Stimulated activated CD4-positive, alpha-beta T cell treated with anti-CD3 and anti-CD28 coated beads, Interleukin-1b, Interleukin-23, amount 100 ng/mL, for 4 hours (primary cell): ENCODE measurements at regions not wholly inside any gene's neighbourhood (a gene's known extent, or its start where the extent isn't known, plus 50 kb on each side); places are given as distances from the start of the nearest gene placed in this dataset.
A peak's percentile ranks its signal among the peaks of the same experiment; 100 is the strongest.
"Not testable (repeated sequence)": the region's sequence is repeated elsewhere in the genome, so short reads cannot be mapped to it uniquely, and the experiment has no call there.

Source experiments
- DNase-seq, 2 donors: peaks; one replicate each; pipeline ENCODE4 v3.0.0-alpha.2; 2020; ENCODE audit warnings: low read depth in 2 of 2

DNA sequence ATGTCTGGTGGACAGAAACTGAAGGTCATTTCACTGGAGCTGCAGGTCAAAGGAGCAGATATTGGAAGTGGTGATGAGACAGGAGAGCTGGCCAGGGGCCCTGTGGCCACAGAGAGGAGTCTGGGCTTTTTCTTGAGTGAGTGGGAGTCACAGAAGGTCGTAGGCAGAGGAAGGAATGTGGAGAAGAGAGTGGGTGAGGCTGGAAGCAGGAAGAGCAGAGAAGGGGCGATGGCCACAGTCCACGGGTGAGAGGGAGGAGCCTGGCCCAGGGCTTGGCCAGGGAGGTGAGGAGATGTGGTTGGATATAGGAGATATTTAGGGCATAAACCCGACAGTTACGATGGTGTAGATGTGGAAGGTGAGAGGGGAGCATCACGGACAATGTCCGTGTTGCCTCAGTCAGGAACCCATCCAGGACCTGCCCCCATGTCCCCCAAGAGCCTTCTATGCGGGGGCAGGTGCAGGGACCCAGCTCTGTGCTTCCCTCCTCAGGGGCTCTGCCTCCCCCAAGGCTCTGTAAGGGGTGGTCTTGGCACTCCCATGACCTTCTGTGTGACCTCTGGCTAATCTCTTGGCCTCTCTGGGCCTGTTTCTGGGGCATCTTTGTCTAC is 150.5 kb upstream of the PTPN1 start:
- DNase-seq = no peak

DNA sequence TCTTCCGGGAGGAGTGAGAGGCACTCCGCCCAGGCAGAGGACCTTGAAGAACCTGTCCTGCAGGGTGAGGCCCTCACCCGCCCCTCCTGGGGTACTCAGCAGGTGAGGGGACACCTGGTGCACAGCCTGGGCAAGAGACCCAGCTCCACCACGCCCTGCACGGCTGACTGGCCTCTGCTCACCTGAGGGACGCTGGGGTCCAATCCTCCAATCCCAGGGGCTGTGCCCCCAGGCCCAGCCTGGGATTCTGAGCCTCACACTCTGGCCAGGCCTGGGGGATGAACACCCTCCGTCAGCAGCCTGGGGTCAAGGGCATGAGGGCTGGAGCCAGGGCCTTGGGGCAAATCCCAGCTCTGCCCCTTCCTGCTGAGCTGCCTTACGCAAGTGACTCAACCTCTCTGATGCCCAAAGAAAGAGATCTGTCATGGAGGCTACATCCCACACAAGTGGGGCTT is 149.9 kb upstream of the PTPN1 start:
- no peak for DNase-seq

DNA sequence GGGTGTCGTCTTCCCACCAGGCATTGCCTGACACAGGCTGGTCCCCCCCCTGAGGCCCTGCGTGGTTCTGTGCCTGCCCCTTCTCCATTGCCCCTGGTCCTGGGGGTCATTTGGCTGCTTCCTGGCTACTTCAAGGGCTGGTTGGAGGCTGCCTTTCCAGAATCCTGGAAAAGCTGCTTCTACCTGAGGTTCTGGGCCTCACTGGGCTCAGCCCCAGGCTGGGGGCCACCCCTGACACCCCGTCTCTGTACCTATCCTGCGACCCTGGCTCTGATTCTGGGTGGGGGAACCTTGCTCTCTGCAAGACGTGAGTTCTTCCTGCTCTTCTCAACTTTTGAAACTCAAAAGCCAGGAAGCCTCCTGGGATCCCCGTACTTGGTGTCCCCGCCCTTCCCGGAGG is 149.3 kb upstream of the PTPN1 start:
- no peak for DNase-seq

DNA sequence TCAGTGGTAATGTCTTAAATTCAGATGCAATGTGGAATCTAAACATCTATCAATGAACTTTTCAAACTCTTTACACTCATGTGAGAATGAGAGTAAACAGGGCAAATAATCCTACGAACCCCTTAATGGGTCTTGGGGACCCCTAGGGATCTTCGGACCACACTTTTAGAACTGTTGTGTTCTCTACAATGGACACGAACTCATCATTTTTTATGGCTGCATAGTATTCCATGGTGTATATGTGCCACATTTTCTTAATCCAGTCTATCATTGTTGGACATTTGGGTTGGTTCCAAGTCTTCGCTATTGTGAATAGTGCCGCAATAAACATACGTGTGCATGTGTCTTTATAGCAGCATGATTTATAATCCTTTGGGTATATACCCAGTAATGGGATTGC is 148.0 kb upstream of the PTPN1 start:
- not testable (repeated sequence) for DNase-seq

DNA sequence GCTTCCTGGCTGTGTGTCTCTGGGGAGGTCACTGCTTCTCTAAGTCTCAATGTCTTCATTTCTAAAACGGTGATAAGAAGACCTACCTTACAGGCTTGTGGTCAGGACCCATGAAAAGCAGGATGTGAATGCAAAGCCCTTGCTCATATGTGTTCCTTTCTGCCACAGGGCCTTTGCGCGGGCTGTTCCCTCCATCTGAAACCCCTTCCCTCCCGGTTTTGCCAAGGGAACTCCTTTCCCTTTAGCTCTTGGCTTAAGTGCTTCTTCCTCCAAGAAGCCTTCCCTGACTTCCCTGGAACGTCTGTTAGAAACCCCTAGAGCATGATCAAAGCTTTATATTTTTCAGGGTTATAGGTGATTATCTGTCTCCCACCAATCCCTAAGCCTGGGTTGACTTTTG is 147.2 kb upstream of the PTPN1 start:
- no peak for DNase-seq

DNA sequence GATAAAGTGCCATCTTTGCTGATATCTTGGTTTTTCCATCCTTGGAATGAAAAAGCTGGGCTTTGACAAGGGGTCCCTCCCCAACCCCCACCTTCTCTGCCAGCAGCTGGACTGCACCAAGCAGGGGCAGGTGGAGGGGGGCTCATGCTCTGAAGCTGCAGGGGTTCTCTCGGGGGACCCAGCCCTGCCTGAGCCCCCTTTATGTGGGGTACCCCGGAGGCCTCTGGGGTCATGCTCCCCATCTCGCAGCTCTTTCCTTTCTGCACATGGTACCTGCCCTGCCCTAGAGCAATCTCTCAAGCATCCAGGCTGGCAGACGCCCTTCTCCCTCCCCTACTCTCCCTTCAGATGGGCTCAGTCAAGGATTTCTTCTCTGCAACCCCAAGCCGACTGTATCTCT is 146.7 kb upstream of the PTPN1 start:
- DNase-seq = no peak

GRCh38 chr20:50364542-50364941 is 145.6 kb upstream of the PTPN1 start:
- DNase-seq = no peak

- DNase-seq = peak in 1 of 2 donors; percentile 18
Observed at GRCh38 chr20:50366270-50367103, 143.7 kb upstream of the PTPN1 start.

DNA sequence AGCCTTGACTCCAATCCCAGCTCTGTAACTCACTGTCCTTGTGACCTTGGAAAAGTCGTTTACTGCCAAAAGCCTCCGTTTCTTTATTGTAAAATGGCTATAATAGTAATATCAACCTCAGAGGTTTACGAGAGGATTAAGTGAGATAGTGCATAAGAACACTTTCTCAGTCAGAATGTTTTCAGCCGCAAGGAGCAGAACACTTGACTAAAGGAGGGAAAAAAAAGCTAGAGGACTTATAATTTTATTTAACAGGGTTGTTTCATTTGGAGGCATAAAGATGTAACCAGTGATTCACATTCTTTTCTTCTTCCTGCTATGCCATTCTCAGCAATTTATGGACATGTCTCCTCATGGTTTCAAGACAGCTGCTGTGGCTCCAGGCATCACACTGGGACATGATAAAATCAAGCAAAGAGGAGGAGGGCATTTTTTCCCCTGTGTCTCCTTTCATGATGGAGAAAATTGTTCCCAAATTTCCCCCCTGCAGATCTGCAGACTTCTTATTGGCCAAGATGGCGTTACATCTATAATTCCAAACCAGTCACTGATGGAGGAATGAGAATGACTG is 143.0 kb upstream of the PTPN1 start:
- DNase-seq = no peak

- no peak for DNase-seq
Observed at GRCh38 chr20:50367739-50368375, 142.3 kb upstream of the PTPN1 start.

DNA sequence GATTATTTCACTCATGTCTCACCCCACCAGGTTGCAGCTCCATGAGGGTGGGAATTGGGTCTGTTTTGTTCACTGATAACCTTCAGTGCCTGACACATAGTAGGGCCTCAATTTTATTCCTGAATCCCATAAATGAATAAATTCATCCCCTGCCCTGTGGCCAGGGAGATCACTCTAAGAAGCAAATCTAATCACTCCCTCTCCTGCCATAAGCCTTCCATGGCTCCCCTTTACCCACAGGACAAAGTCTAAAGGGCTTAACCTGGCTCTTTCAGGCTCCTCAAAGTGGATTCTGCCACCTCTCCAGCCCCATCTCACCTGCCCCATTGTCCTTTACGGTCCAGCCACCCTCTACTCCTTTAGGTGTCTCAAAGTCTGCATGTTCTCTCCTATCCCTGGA is 141.8 kb upstream of the PTPN1 start:
- no peak for DNase-seq

- no peak for DNase-seq
Observed at GRCh38 chr20:50368813-50369224, 141.4 kb upstream of the PTPN1 start.

DNA sequence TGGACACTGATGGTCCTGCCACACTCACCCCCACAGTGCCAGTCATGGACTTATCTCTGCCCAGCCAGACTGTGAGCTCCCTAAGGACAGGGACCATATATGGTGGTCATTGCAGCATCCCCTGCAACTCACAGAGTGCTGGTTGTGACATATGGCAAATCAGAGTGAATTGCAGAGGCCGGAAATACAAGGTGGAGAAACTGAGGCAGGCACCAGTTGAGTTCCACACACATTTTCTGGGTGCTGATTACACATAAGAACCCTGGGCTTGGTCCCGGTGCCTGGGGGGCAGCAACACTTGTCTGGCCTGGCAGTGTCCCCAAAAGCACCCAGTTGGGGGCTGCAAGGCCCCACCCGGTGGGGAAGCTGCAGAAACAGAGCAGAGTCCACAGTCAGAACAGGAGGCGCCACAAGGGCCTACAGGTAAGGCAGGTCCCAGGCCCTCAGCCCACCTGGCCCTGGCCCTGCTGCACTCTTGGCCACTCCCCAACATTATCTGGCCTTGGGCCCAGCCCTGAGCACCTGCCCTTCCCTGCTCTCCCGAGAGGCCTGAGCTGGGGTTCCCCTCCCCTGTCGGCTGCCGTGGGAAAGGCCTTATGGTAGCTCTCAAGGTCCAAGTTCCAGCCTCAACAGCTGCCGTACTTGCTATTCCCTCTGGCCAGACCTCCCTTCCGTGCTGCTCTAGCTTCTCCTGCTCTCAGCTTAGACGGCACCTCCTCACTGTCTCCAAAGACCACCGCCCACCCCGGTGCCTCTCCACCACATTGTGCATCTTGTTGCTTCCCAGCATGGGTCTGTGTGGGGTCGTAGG is 140.8 kb upstream of the PTPN1 start:
- no peak for DNase-seq

DNA sequence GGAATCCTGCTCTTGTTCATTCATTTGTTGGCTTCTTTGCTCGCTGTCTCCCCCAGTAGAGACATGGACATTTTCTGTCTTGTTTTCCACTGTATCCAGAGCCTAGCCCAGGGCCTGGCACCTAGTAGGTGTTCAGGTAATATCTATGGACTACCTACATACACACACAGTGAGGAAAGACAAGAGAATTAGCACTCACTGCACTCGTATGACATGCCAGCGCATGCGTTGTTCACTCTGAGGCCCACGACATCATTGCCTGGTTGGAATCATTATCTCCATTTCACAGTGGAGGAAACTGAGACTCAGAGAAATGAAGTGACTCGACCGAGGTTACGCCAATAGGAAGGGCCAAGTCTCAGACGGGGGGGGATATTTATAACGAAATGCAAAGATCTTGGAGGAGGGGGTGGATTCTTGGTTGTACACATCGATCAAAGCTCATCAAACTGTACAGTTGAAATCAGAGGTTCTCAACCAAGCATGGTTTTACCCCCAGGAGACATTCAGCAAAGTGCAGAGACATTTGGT is 140.1 kb upstream of the PTPN1 start:
- no peak for DNase-seq

DNA sequence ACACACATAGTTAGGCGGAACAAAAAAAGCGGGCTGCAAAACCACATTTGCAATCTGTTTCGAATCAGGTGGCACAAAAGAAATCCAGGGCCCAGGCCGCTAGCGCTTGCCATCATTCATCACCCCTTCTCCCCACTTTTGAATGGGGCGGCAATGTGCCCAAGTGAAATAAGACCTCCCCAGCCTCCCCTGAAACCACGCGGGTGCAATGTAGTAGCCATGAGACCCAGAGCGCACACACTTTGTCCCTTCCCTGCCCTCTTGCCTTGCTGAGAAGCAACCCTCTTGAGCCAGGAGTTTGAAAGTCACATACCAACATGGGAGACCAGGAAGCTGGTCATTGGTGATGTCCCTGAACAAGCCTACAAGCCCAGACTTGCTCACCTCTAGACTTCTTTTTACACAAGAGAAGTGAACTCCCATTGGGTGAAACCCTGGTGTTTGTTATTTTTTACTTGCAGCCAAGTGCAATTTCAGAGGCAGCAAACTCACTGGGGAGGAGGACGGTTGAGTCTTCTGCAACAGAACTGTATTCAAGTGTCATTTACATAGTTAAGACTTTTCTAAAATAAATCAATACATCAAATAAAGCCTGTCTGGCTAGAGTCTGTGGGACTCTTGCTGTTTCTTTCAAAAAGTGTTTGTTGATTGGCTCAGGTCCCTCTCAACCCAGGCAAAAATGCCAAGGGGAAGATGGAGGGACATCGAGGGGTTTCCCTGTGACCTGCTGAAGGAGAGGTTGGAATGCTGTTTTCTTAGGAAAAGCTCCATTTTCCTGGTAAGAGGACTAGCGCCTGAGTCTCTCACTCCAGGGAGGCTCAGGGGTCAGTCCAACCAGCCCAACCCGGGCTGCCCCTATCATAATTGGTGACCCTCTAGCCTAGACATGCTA is 138.1 kb upstream of the PTPN1 start:
- DNase-seq = no peak

DNA sequence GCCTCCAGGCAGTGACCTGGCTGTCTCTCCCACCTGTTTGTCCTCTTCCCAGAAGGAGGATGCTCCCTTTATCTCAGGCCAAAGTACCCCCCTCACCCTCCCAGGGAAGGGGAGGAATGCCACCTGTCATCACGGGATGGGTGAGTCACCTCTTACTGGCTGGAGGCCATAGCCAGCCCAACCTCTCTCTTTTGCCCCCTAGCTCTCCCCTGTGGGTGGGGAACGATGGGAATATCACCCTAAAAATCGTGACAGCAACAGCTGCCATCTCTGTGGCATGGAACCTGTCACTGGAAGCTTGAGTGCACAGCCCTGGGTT is 137.5 kb upstream of the PTPN1 start:
- DNase-seq = no peak

DNA sequence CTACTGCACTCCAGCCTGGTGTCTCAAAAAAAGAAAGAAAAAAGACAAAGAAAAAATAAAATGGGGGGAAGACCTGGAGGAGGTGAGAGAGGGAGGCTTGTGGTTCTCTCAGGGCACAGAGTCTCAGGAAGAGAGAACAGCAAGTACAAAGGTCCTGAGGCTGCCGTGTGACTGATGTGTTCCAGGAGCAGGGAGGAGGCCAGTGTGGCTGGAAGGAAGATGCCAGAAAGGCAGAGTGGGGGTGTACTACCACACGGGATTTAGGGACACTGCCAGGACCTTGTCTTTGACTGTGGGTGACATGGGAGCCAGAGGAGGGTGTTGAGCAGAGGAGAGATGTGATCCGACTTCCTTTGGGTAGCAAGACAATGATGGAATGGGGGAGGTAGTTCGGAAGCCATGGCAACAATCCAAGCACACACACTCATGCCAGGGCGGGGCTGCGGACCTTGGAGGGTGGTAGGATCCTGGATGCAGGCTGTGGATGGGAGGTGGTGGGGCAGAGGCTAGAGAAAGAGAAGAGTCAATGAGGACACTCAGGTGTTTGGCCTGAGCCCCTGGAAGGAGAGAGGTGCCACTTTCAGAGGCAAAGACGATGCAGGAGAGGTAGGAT is 136.4 kb upstream of the PTPN1 start:
- no peak for DNase-seq

DNA sequence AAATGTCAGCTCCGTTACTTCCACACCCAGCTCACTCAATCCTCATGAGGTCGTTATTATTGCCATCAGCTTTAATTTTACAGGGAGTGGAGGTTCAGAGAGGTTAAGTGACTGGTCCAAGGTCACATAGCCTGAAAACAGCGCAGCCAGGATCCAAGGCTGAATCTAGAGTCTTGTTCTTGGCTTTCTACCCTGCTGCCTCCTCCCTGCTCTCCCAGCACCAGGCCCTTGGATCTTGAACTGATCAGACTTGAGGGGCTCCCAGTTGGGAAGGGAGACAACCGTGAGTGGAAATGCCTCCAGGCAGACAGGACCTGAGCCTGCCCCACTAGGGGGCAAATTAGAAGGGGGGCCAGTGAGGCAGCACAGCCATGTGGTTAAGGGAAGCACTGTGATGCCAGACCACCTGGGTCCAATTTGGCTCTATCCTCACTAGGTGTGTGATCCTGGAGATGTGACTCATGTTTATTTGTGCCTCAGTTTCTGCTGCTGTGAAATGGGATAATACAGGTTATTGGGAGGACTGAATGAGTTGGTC is 135.6 kb upstream of the PTPN1 start:
- no peak for DNase-seq

DNA sequence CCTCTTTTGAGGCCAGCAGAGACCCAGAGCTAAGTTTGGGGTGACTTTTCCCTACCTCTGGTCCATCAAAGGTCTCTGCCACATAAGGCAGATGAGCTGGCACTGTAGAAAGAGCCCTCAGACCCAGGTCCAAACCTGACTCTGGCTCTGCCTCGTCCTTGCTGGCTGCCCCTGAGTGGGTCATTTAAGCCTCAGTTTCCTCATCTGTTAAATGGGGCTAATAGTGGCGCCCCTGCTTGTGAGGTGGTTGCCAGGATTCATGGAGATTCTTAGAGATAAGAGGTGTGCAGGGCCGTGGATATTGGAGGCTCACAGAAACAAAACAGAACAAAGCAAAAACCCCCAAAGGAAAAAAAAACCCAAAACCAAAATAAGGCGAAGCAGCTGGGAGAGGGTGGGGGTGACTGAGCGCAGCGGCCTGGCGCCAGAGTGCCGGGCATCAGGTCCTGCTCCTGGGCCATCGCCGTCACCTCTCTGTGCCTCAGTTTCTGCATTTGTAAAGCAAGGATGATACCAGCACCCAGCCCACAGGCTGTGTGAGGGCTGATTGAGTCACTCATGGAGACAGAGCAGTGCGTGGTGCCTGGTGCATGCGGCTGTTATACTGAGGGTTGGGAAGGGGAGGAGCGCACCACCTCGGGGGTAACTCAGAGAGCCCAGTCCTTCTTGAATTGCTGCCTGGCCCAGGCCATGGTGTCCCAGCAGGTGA is 133.8 kb upstream of the PTPN1 start:
- no peak for DNase-seq
